ENCODE measurements at regions not wholly inside any gene's neighbourhood (a gene's known extent, or its start where the extent isn't known, plus 50 kb on each side); places are given as distances from the start of the nearest gene placed in this dataset.

DNA sequence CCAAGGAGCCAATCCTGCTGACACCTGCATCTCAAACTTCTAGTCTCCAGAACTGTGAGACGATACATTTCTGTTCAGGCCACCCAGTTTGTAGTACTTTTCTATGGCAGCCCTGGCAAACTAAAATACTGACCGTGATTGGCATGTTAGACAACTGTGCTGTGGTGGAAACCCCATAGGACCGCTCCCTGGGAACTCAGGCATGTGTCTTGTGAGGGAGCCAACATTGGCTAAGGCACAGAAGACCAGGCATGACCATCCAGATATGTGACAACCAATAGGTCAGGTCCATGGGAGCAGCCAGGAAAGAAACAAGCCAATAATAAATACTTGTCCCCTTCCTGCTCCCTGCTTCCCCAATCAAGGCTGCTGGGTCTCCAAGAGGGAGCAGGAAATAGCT is 101.4 kb upstream of the MPDZ start:
- no peak for DNase-seq

DNA sequence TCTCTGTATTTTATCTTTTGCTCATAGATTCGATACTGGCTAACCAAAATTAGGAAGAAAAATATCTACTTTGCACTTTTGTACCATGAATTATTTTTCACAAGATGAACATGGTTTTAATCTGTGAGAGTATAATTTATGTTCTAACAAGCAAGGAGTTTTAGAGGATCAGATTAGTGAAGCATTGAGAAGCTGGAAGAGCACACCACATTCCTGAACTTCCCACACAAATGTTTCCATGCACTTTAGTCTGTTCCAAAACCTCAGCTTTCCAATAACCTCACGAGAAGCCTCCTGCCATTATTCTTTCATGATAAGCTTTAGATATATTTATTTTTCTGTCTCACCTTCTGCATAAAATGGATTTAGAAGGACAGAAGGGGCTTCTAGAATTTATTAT is 98.7 kb upstream of the MPDZ start:
- DNase-seq, result no peak

DNA sequence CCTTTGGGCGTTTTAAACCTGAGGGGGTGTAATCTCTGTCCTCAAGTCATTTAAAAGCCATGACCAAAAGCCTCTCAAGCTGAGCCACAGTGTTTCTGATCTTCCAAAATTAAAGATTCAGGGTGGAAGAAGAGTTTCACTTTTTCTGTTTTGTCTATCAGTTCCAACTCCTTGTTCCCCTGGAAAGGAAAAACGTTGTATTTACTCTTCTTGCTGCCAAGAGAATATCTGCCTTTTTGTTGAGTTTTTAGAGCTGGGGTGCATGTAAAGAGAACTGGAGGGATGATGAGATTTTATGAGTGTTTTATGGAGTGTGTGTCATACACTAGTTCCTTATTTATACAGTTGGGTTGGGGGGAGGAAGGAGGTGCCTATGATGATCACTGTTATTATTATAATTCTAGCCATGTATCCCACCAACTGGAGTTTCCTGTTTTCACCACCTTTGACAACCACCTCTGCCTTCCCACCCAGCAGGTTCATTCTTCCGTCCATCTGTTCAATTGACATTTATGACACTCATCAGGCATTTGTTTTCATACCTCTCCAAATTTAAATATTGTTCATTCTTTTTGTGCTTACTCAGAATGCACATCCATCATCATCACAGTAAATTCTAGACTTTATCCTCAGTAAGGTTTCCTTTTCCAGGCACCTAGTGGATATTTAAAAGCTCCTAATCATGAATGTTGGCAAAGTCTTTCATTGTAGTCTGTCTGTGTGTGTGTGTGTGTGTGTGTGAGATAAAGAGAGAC is 97.9 kb upstream of the MPDZ start:
- no peak for DNase-seq

DNA sequence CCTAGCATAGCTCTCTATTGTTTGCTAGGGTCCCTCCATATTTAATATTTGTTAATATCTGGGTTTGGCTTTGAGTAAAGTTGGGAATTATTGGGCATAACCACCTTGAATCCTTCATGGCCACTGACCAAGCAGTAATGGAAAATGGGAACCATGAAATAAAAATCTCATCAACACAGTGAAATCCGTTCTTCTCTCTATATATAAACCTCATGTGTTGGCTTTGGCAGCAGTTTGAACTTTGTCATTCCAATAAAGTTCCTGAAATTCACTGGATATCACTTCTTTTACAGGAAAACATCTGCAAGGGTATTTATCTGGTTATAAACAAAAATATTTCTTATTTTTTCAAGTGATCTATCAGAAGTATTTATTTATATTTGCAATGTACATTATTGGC is 93.0 kb upstream of the MPDZ start:
- DNase-seq, result no peak

DNA sequence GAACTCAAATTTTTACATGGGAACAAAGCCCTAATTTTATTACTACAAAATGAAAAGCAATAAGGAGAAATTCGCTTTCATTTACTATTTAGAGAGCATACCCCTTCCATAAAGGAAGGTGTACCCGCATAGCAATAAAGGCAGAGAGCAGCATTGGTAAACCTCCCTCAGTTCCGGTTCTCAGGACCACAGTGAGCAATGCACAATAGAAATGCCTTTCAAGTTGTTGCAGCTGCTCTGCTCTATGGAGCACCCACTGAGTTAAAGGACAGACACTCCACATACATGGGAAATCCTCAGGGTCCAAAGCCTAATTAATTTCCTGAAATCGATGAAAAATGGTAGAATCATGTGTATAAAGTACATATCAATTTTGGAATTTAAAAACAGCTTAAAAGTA is 89.9 kb upstream of the MPDZ start:
- no peak for DNase-seq

DNA sequence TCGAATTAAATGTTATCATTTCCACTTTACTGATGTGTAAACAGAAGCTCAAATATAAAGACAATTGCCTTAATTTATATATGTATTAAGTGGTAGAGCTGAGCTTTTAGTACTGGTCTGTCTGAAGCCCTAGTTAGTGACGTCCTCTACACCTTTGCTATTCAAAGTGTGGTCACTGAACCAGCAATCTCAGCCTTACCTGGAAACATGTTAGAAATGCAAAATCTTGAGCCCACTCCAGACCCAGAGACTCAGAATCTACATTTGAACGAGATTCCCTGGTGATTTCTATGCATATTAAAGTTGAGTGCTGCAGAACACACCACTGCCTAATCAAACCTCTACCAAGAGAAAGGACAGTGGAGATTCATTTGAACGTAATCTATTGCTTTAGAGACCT is 88.3 kb upstream of the MPDZ start:
- no peak for DNase-seq

DNA sequence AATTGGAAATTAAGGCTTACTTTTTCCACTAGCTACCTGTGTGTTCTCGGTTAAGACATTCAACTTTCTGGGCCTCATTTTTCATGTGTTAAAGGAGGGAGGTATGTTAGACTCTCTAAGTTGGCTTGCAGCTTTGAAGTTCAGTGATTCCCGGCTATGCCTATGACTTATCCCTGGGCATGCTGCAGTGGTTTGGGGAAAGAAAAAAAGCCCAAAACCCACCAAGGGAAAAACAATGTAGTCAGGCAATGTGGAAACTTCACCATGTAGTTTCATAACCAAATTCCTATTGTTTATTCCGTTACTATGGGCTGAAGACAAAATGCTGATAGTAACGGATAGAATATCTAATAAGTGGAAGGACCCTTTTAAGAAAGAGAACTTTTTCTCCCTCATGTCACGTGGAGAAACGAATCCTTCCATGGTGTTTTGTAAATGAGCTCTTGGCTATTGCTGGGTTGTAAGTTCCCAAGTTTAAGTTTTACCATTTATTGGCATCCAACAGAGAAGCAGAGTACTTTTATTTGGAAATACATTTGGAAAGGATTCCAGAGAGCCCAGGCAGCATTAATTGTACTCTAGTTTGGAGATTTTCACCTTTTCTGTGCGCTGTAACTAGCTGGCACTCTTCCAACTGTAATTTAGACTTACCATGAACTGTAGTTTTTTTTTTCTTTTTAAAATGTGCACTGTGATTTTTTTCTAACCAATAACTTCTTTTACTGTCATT is 84.9 kb upstream of the MPDZ start:
- DNase-seq, result no peak

DNA sequence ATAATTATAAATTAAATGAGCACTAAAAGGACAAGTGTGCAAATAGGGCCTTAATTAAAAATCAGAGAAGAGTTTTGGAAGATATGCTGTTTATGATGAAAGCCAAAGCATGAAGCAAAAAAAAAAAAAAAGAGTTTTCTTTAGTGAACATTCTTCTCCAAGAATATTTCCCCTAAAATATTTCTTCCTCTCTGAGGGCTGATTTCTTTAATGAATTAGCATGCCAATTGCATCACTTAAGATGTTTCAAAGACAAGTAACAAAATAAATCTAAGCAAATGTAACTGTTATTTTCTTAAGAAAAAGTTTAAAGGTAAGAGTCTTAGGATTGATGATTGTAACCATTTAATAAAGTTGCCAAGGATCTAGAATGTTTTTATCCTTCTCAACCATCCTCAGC is 81.6 kb upstream of the MPDZ start:
- DNase-seq, result no peak

DNA sequence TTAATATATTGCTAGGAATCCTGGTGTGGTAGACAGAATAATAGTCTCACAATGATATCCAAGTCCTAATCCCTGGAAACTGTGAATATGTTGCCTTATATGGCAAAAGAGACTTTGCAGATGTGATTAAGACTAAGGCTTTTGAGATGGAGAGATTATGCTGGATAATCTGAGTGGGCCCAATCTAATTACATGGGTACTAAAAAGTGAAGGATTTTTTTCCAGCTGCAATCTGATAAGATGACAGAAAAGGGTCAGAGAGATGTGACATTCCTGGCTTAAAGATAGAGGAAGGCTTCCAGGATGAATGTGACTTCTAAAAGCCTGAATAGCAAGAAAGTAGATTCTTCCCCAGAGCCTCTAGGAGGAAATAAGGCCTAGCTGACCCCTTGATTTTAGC is 80.7 kb upstream of the MPDZ start:
- no peak for DNase-seq

DNA sequence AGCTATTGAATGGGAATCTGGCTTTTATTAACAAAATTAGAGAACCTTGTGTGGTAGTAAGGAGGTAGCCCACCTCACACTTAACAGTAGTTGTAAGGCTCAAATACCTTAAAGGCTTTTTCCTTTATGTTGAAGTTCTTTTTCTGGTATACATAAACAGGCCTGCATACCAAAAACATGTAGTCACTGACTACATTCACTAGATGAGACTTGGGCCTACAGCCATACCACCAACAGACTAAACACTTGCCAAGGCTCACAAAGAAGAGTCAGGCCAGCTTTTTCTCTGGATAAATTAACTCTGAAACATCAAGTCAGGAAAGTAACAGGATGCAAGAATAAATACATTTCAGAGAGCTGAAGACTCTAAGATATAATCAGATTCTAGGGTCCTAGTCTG is 78.6 kb upstream of the MPDZ start:
- no peak for DNase-seq

DNA sequence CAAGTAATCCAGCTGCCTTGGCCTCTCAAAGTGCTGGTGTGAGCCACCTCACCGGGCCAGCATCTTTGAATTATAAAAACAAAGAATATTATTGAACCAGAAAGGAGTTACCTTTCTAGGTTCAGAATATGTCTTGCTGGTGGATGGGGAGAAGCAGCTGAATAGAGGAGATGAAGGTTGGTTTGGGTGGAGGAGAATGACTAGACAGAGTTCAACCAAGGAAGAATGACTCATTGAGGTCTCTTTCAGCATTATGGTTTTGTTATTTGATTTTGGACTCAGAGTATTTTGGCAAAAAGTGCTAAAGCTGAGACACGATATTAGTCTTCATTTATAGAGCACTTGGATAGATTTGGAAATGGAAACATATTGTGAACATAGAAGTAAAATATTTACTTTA is 75.2 kb upstream of the MPDZ start:
- DNase-seq, result no peak

DNA sequence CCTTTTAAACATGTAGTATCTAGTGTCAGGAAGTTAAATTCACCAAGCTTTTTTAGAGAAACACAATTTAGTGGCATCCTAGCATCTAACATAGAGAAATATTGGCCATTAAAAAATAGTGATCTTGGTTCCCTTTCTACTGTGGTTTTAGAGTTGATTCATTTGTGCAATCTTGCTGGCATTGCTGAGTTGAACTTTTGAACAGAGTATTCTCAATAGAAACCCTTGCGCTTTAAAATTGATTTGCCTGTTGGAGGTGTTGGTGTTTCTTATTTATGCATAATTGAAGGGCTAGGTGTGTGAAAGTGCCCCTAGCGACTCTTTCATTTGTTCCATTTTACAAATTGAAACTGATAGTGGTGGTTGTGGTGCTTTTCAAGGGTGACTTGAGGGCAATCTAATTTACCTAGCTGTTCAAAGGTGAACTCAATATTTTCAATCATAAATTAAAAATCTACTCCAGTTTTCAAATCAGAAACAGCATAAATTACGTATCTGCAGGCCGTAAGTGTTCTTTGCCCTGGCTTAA is 73.0 kb upstream of the MPDZ start:
- no peak for DNase-seq

DNA sequence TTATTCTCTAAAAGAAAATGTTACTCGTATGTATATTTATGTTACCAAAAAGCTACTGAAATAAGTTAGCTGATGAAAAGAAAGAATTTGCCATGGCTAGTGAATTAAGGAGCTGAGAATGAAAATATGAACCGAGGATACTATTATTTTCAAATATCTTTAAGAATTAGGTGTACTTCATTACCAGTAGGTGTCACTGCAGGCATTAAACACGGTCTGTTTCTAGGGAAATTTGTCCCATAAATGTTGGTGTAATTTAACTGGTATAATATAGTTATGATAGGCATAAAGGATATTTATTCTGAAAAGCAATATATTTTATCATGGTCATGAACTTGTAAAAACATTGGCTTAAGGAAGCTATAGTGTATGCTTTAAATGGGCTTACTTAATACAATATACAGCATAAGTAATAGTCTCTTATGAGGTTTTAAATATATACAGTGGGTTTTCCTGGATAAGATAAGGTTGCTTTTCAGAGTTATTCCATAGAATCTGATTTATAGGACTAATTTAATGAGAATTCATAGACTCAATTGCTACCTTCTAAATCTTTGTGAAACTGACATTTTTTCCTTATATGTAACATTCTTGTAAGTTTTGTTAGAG is 72.4 kb upstream of the MPDZ start:
- DNase-seq, result peak; percentile 10

DNA sequence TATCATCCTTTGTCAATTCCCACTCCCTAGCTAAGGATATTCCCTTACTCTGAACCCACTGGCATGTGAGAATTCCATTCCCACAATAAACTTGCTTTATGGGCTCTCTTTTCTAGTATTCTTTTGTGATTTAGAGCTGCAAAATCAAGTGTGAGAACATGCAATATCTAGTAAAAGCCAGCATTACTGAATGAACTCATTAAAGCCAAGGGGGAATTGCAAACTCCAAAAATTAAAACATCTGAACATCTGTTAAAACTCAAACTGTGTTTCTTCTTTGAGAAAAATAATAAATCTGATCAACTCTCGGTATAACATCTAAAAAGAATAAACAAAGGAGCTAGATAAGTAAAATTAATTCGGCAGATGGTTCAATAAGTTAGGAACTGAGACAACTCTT is 53.1 kb upstream of the MPDZ start:
- DNase-seq, result no peak

DNA sequence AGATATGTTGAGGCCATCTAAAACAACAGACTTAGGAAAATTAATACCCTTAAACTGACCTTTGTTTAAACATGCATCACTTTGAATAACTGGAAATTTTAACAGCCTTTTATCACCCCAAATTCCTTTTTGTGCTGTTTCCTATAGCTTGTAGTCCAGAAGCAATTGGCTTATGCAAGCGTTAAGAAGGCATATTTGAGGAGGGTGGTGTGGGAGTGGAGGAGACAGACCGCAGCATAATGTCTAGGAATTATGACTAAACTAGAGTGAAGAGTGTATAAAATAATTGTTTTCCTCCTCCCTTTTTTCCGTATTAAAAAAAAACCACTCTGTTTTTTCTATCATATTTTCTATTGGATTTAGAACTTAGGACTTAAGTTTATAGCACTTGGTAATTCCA is 51.8 kb upstream of the MPDZ start:
- no peak for DNase-seq

DNA sequence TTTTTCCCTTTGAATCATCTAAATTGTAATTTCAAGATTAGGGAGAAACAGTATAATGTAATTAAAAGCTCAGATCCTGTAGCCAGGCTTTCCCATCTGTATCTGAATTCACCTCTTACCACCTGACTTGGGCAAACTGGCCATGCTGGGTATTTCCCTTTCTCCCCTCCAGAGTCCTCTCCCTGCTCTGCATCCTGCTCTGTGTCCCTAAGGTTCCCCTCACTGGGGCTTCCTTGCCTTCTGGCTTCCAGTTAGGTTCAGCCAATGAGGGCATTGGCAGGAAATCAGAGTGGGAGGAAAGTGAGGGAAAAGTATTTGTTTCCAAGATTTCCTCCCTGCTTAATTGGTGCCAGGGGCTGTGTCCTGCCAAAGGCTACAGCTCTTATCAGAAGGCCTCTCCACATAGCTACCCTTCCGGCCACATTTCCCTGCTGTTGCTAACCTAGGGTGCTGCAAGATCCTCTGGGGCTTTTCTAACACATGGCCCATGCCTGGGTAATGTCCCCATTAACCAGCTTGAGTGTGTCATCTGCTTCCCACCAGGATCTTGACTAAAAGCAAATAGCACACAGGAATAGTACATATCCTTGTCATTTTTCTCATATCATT is 51.0 kb upstream of the MPDZ start:
- DNase-seq, result no peak

Measured in inflammatory macrophage treated with lipopolysaccharide for 4 hours (primary cell).